ENCODE measurements at regions not wholly inside any gene's neighbourhood (a gene's known extent, or its start where the extent isn't known, plus 50 kb on each side); places are given as distances from the start of the nearest gene placed in this dataset.
"Not testable (repeated sequence)": the region's sequence is repeated elsewhere in the genome, so short reads cannot be mapped to it uniquely, and the experiment has no call there.

GRCh38 chr20:25813511-25813910 is 116.9 kb upstream of the ZNF337 start:
- not testable (repeated sequence) for TF ChIP-seq CTCF, EP300 (IDR thresholded peaks at IDR 0.05)

Measured in upper lobe of left lung (tissue), 4 donors.